ENCODE measurements at regions not wholly inside any gene's neighbourhood (a gene's known extent, or its start where the extent isn't known, plus 50 kb on each side); places are given as distances from the start of the nearest gene placed in this dataset.

DNA sequence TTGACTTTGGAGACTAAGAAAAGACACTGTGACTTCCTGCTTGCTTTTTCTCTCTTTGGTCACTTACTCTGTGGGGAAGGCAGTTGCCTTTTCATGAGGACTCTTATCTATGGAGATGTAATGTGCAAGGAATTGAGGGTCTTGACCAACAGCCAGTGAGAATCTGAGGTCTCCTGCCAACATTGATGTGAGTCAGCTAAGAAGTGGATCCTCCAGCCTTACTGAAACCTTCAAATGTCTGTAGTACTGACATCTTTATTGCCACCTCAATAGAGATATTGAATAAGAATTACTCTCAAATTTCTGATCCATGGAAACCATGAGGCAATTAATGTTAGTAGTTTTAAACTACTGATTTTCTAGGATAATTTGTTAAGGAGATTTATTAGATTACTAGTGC lies 598.4 kb downstream of the ADGRL2 start:
- H3K36me3 ChIP-seq (ENCODE audit: low read depth): no peaks in the 10 kb centered on the region
- H3K27me3 ChIP-seq (ENCODE audit: insufficient read depth, poor library complexity, severe bottlenecking): no peaks in the 10 kb centered on the region
- no peaks in the 10 kb centered on the region for H3K9me3 ChIP-seq (ENCODE audit: severe bottlenecking)
- ATAC-seq (ENCODE audit: low read depth) (no peak), DNase-seq (ENCODE audit: low spot score) (no peak)
- H3K4me1 ChIP-seq (ENCODE audit: insufficient read depth, poor library complexity, severe bottlenecking): no peaks in the 10 kb centered on the region
- TF ChIP-seq CTCF (IDR thresholded peaks at IDR 0.05; ENCODE audit: poor library complexity, severe bottlenecking): no peak
- no peak overlapping the region for H3K27ac ChIP-seq (ENCODE audit: poor library complexity, severe bottlenecking)
- H3K4me3 ChIP-seq (ENCODE audit: severe bottlenecking): no peak overlapping the region

DNA sequence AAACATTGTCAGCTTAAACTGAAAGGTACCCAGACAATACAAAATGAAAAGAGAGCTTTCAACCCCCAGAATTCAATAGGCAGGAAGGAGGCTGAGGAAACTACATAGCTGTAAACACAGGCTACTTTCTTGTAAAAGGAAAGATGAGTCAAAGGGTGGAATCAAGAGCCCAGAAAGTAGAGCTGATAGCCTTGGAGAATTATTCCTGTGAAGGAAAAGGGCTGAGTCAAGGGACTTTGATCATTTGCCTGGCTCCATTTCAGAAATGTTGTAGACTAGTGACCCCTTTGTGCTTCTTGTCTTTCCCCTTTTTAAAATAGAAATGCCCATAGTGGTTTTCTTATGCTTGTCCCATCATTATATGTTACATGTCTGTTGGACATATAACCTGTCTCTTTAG lies 597.6 kb downstream of the ADGRL2 start:
- Histone ChIP-seq H3K36me3 (ENCODE audit: low read depth) (no peaks in the 10 kb centered on the region), H3K4me1 (ENCODE audit: insufficient read depth, poor library complexity, severe bottlenecking) (no peaks in the 10 kb centered on the region), H3K27me3 (ENCODE audit: insufficient read depth, poor library complexity, severe bottlenecking) (no peaks in the 10 kb centered on the region), H3K4me3 (ENCODE audit: severe bottlenecking) (no peak overlapping the region), H3K9me3 (ENCODE audit: severe bottlenecking) (no peaks in the 10 kb centered on the region), H3K27ac (ENCODE audit: poor library complexity, severe bottlenecking) (no peak overlapping the region)
- DNase-seq (ENCODE audit: low spot score): no peak
- TF ChIP-seq CTCF (IDR thresholded peaks at IDR 0.05; ENCODE audit: poor library complexity, severe bottlenecking): no peak
- ATAC-seq (ENCODE audit: low read depth): peak; percentile 35; the same call in 1 of the 3 replicates

GRCh38 chr1:82395440-82395839 lies 594.7 kb downstream of the ADGRL2 start:
- Histone ChIP-seq H3K27ac (ENCODE audit: poor library complexity, severe bottlenecking) (no peak overlapping the region), H3K4me3 (ENCODE audit: severe bottlenecking) (no peak overlapping the region), H3K9me3 (ENCODE audit: severe bottlenecking) (no peaks in the 10 kb centered on the region), H3K36me3 (ENCODE audit: low read depth) (no peaks in the 10 kb centered on the region), H3K27me3 (ENCODE audit: insufficient read depth, poor library complexity, severe bottlenecking) (no peaks in the 10 kb centered on the region), H3K4me1 (ENCODE audit: insufficient read depth, poor library complexity, severe bottlenecking) (peaks cover 23% of the 10 kb centered on the region)
- DNase-seq (ENCODE audit: low spot score) (no peak), ATAC-seq (ENCODE audit: low read depth) (no peak)
- no peak for TF ChIP-seq CTCF (IDR thresholded peaks at IDR 0.05; ENCODE audit: poor library complexity, severe bottlenecking)

DNA sequence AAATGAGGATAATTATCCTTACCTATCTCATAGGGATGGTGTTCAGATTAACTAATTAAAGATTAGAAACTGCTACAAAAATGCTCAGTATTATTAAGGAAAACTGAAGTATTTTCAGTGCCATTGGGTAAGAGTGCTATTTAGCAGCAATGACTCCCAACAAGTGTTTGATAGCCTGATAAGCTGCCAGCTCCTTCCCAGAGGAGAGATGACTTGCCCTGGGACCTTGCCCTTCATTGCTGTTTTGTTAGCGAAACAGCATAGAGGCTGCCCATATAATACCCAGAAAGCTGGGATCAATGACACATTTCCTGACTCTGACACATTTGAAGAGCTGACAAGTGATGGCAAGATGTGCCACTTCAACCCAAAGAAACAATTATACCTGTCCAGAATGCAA lies 592.2 kb downstream of the ADGRL2 start:
- no peaks in the 10 kb centered on the region for H3K36me3 ChIP-seq (ENCODE audit: low read depth)
- H3K27ac ChIP-seq (ENCODE audit: poor library complexity, severe bottlenecking): peak overlapping the region; percentile 78
- no peaks in the 10 kb centered on the region for H3K27me3 ChIP-seq (ENCODE audit: insufficient read depth, poor library complexity, severe bottlenecking)
- no peak for DNase-seq (ENCODE audit: low spot score)
- no peak for TF ChIP-seq CTCF (IDR thresholded peaks at IDR 0.05; ENCODE audit: poor library complexity, severe bottlenecking)
- peaks cover 35% of the 10 kb centered on the region for H3K4me1 ChIP-seq (ENCODE audit: insufficient read depth, poor library complexity, severe bottlenecking)
- H3K4me3 ChIP-seq (ENCODE audit: severe bottlenecking): no peak overlapping the region
- no peaks in the 10 kb centered on the region for H3K9me3 ChIP-seq (ENCODE audit: severe bottlenecking)
- ATAC-seq (ENCODE audit: low read depth): no peak

DNA sequence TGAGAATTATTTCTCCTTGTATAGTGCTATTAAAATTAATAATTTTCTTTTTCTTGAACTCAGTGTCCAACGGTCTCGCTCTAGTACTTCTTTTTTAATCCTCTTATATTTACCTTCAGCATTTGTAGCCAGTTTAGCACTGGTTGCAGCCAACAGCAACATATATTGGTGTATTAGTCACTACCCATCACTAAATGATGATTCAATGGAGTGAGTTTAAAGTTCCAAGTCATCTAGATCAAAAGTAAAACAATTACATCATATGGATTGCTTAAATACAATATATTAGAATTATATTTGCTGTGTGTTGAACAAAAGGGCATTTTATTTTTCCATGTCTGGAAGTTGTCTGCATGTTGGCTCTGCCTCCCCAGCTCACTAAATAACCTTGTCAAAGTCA lies 591.8 kb downstream of the ADGRL2 start:
- H3K36me3 ChIP-seq (ENCODE audit: low read depth): no peaks in the 10 kb centered on the region
- peak; percentile 84 for ATAC-seq (ENCODE audit: low read depth)
- no peak for TF ChIP-seq CTCF (IDR thresholded peaks at IDR 0.05; ENCODE audit: poor library complexity, severe bottlenecking)
- peak overlapping the region; percentile 78 for H3K27ac ChIP-seq (ENCODE audit: poor library complexity, severe bottlenecking)
- no peaks in the 10 kb centered on the region for H3K27me3 ChIP-seq (ENCODE audit: insufficient read depth, poor library complexity, severe bottlenecking)
- no peaks in the 10 kb centered on the region for H3K9me3 ChIP-seq (ENCODE audit: severe bottlenecking)
- DNase-seq (ENCODE audit: low spot score): no peak
- no peak overlapping the region for H3K4me3 ChIP-seq (ENCODE audit: severe bottlenecking)
- peaks cover 35% of the 10 kb centered on the region for H3K4me1 ChIP-seq (ENCODE audit: insufficient read depth, poor library complexity, severe bottlenecking)
